MM.1S (cell line): ENCODE measurements at regions not wholly inside any gene's neighbourhood (a gene's known extent, or its start where the extent isn't known, plus 50 kb on each side); places are given as distances from the start of the nearest gene placed in this dataset.

Source experiments
- DNase-seq: peaks from one replicate; pipeline ENCODE4 v3.0.0-alpha.2; 2015
- H2AFZ ChIP-seq: fragments of 300-600 bp; sonication (generic); 2 replicates; pipeline ENCODE4 v1.6.0; 2016; ENCODE audit warnings: antibody characterized with exemption, low read length
- H3F3A ChIP-seq: fragments of 300-600 bp; sonication (generic); 2 replicates; pipeline ENCODE4 v1.6.1; 2016; ENCODE audit warnings: mild to moderate bottlenecking, antibody characterized with exemption, low read length, moderate library complexity, mixed read lengths; ENCODE audit not compliant: insufficient read depth
- H3K27ac ChIP-seq: fragments of 300-600 bp; sonication (generic); 2 replicates; pipeline ENCODE4 v1.5.1; 2016; ENCODE audit warnings: mild to moderate bottlenecking, low read length
- H3K27me3 ChIP-seq: fragments of 300-600 bp; sonication (generic); replicated peaks from 2 replicates; pipeline ENCODE4 v1.6.0; 2016; ENCODE audit warnings: low read length; ENCODE audit not compliant: insufficient read depth
- H3K36me3 ChIP-seq: fragments of 300-600 bp; sonication (generic); replicated peaks from 2 replicates; pipeline ENCODE4 v1.6.1; 2016; ENCODE audit warnings: mild to moderate bottlenecking, low read length, mixed read lengths; ENCODE audit not compliant: insufficient read depth
- H3K4me1 ChIP-seq: fragments of 300-600 bp; sonication (generic); 2 replicates; pipeline ENCODE4 v1.6.1; 2016; ENCODE audit warnings: low read length, mixed read lengths
- H3K4me2 ChIP-seq: fragments of 300-600 bp; sonication (generic); 2 replicates; pipeline ENCODE4 v1.6.0; 2016; ENCODE audit warnings: low read depth, low read length
- H3K4me3 ChIP-seq: fragments of 300-600 bp; sonication (generic); 2 replicates; pipeline ENCODE4 v1.5.1; 2016; ENCODE audit warnings: low read length, mixed read lengths
- H3K79me2 ChIP-seq: fragments of 300-600 bp; sonication (generic); 2 replicates; pipeline ENCODE4 v1.6.1; 2016; ENCODE audit warnings: mixed run types, low read length, mixed read lengths
- H3K9ac ChIP-seq: fragments of 300-600 bp; sonication (generic); 2 replicates; pipeline ENCODE4 v1.6.1; 2016; ENCODE audit warnings: low read length, mixed read lengths
- H3K9me2 ChIP-seq: fragments of 300-600 bp; sonication (generic); replicated peaks from 2 replicates; pipeline ENCODE4 v1.6.1; 2016; ENCODE audit warnings: mild to moderate bottlenecking, low read length, mixed read lengths; ENCODE audit not compliant: insufficient read depth
- H3K9me3 ChIP-seq: fragments of 300-600 bp; sonication (generic); replicated peaks from 2 replicates; pipeline ENCODE4 v1.6.1; 2016; ENCODE audit warnings: mild to moderate bottlenecking, low read length, mixed read lengths; ENCODE audit not compliant: insufficient read depth
- H4K20me1 ChIP-seq: fragments of 300-600 bp; sonication (generic); 2 replicates; pipeline ENCODE4 v1.6.1; 2016; ENCODE audit warnings: mild to moderate bottlenecking, low read length, moderate library complexity, mixed read lengths; ENCODE audit not compliant: insufficient read depth
- CTCF ChIP-seq: fragments of 300-600 bp; sonication (generic); IDR thresholded peaks from 2 replicates; pipeline ENCODE4 v1.5.1; 2016; ENCODE audit warnings: antibody characterized with exemption, low read length, mixed read lengths
- EZH2 ChIP-seq: fragments of 300-600 bp; sonication (generic); optimal IDR thresholded peaks from 2 replicates; pipeline ENCODE3; 2017; ENCODE audit warnings: low read depth, mild to moderate bottlenecking, antibody characterized with exemption, low read length, mixed read lengths
- EZH2phosphoT487 ChIP-seq: fragments of 300-600 bp; sonication (generic); IDR thresholded peaks from 2 replicates; pipeline ENCODE4 v1.6.1; 2018; ENCODE audit warnings: antibody characterized with exemption, low read length

GRCh38 chr4:157787618-157788017 lies 385.2 kb downstream of the GASK1B start:
- Histone ChIP-seq H3K9me3 (no peaks in the 10 kb centered on the region), H3K79me2 (no peaks in the 10 kb centered on the region), H4K20me1 (no peaks in the 10 kb centered on the region), H3K27me3 (no peaks in the 10 kb centered on the region), H2AFZ (no peak overlapping the region), H3K27ac (no peak overlapping the region), H3F3A (peaks cover 2% of the 10 kb centered on the region; the same call in 1 of the 2 replicates), H3K4me1 (no peaks in the 10 kb centered on the region), H3K36me3 (no peaks in the 10 kb centered on the region), H3K9ac (no peak overlapping the region), H3K4me2 (no peak overlapping the region), H3K9me2 (no peaks in the 10 kb centered on the region), H3K4me3 (no peak overlapping the region)
- TF ChIP-seq CTCF (no peak), EZH2 (no peak), EZH2phosphoT487 (no peak)
- no peak for DNase-seq

GRCh38 chr4:157781361-157781760 lies 391.5 kb downstream of the GASK1B start:
- no peaks in the 10 kb centered on the region for H3F3A ChIP-seq
- H3K36me3 ChIP-seq, result no peaks in the 10 kb centered on the region
- H2AFZ ChIP-seq, result no peak overlapping the region
- no peak overlapping the region for H3K9ac ChIP-seq
- no peak overlapping the region for H3K27ac ChIP-seq
- H3K4me3 ChIP-seq, result no peak overlapping the region
- no peaks in the 10 kb centered on the region for H3K27me3 ChIP-seq
- no peaks in the 10 kb centered on the region for H3K79me2 ChIP-seq
- TF ChIP-seq EZH2phosphoT487 (no peak), CTCF (no peak), EZH2 (no peak)
- H3K4me2 ChIP-seq, result no peak overlapping the region
- no peaks in the 10 kb centered on the region for H4K20me1 ChIP-seq
- H3K9me2 ChIP-seq, result no peaks in the 10 kb centered on the region
- no peak for DNase-seq
- no peaks in the 10 kb centered on the region for H3K4me1 ChIP-seq
- H3K9me3 ChIP-seq, result no peaks in the 10 kb centered on the region

- H3K27me3 ChIP-seq, result no peaks in the 10 kb centered on the region
- no peaks in the 10 kb centered on the region for H3K9me3 ChIP-seq
- DNase-seq, result no peak
- TF ChIP-seq EZH2 (no peak), CTCF (no peak), EZH2phosphoT487 (no peak)
- H3K9me2 ChIP-seq, result no peaks in the 10 kb centered on the region
- H3F3A ChIP-seq, result no peaks in the 10 kb centered on the region
- H3K27ac ChIP-seq, result no peak overlapping the region
- no peaks in the 10 kb centered on the region for H4K20me1 ChIP-seq
- H3K4me1 ChIP-seq, result no peaks in the 10 kb centered on the region
- H3K9ac ChIP-seq, result no peak overlapping the region
- H3K79me2 ChIP-seq, result no peaks in the 10 kb centered on the region
- H3K4me2 ChIP-seq, result no peak overlapping the region
- no peaks in the 10 kb centered on the region for H3K36me3 ChIP-seq
- no peak overlapping the region for H3K4me3 ChIP-seq
- no peak overlapping the region for H2AFZ ChIP-seq
Measured at GRCh38 chr4:157779081-157779480, 393.7 kb downstream of the GASK1B start.
